GM23338 (cell line): ENCODE measurements at regions not wholly inside any gene's neighbourhood (a gene's known extent, or its start where the extent isn't known, plus 50 kb on each side); places are given as distances from the start of the nearest gene placed in this dataset.
A peak's percentile ranks its signal among the peaks of the same experiment; 100 is the strongest.
"Not testable (repeated sequence)": the region's sequence is repeated elsewhere in the genome, so short reads cannot be mapped to it uniquely, and the experiment has no call there.

Experiments
- ATAC-seq: fragments of 200-7000 bp; cut with Tn5 transposase; 3 replicates; pipeline ENCODE4 v1.9.1; 2020
- DNase-seq: peaks from one replicate; pipeline ENCODE4 v3.0.0-alpha.2; 2015; ENCODE audit warnings: low spot score
- H2AFZ ChIP-seq: fragments of 200-600 bp; sonication (generic); 2 replicates; pipeline ENCODE4 v1.8.0; 2016; ENCODE audit warnings: antibody characterized with exemption, mild to moderate bottlenecking, moderate library complexity
- H3F3A ChIP-seq: fragments of 200-600 bp; sonication (generic); replicated peaks from 2 replicates; pipeline ENCODE4 v1.8.0; 2017; ENCODE audit warnings: antibody characterized with exemption, mixed run types, low read depth
- H3K27ac ChIP-seq: fragments of 200-600 bp; sonication (generic); 2 replicates; pipeline ENCODE4 v1.6.1; 2016; ENCODE audit warnings: low read depth
- H3K27me3 ChIP-seq: fragments of 200-600 bp; sonication (generic); 2 replicates; pipeline ENCODE4 v1.8.0; 2016; ENCODE audit warnings: mild to moderate bottlenecking, mixed run types, moderate library complexity; ENCODE audit not compliant: insufficient read depth
- H3K36me3 ChIP-seq: fragments of 200-600 bp; sonication (generic); 2 replicates; pipeline ENCODE4 v1.8.0; 2016; ENCODE audit warnings: mild to moderate bottlenecking; ENCODE audit not compliant: insufficient read depth
- H3K4me1 ChIP-seq: fragments of 200-600 bp; sonication (generic); 2 replicates; pipeline ENCODE4 v1.8.0; 2016; ENCODE audit warnings: mild to moderate bottlenecking, moderate library complexity; ENCODE audit not compliant: insufficient read depth
- H3K4me2 ChIP-seq: fragments of 200-600 bp; sonication (generic); 2 replicates; pipeline ENCODE4 v1.7.1; 2017; ENCODE audit warnings: mixed run types
- H3K4me3 ChIP-seq: fragments of 200-600 bp; sonication (generic); 2 replicates; pipeline ENCODE4 v1.6.1; 2016; ENCODE audit warnings: mixed run types
- H3K79me2 ChIP-seq: fragments of 200-600 bp; sonication (generic); replicated peaks from 2 replicates; pipeline ENCODE4 v1.8.0; 2017; ENCODE audit warnings: mild to moderate bottlenecking; ENCODE audit not compliant: insufficient read depth
- H3K9me2 ChIP-seq: fragments of 200-600 bp; sonication (generic); 2 replicates; pipeline ENCODE4 v1.8.0; 2017; ENCODE audit not compliant: insufficient read depth
- H4K20me1 ChIP-seq: fragments of 200-600 bp; sonication (generic); replicated peaks from 2 replicates; pipeline ENCODE4 v1.8.0; 2017; ENCODE audit warnings: mild to moderate bottlenecking; ENCODE audit not compliant: insufficient read depth
- H3K27ac Mint-ChIP-seq: 2 replicates; pipeline ENCODE4 v1.8.0; 2020; ENCODE audit warnings: inconsistent platforms, mild to moderate bottlenecking, moderate library complexity, mixed read lengths
- H3K27me3 Mint-ChIP-seq: 3 replicates; pipeline ENCODE4 v1.8.0; 2022; ENCODE audit warnings: low read depth, mild to moderate bottlenecking, moderate library complexity, mixed read lengths, inconsistent platforms; ENCODE audit not compliant: insufficient read depth, poor library complexity
- H3K36me3 Mint-ChIP-seq: 3 replicates; pipeline ENCODE4 v1.8.0; 2021; ENCODE audit warnings: low read depth, mild to moderate bottlenecking, inconsistent platforms, moderate library complexity, mixed read lengths
- H3K4me1 Mint-ChIP-seq: 3 replicates; pipeline ENCODE4 v1.8.0; 2020; ENCODE audit warnings: mild to moderate bottlenecking, inconsistent platforms, mixed read lengths
- H3K4me3 Mint-ChIP-seq: 3 replicates; pipeline ENCODE4 v1.8.0; 2021; ENCODE audit warnings: moderate library complexity, mild to moderate bottlenecking, inconsistent platforms, mixed read lengths
- H3K9me3 Mint-ChIP-seq: 3 replicates; pipeline ENCODE4 v1.8.0; 2020; ENCODE audit warnings: moderate library complexity, mild to moderate bottlenecking, inconsistent platforms, mixed read lengths
- NANOG ChIP-seq: IDR thresholded peaks from 2 replicates; pipeline ENCODE4 v1.6.1; 2016; ENCODE audit warnings: antibody characterized with exemption, borderline replicate concordance
- POLR2AphosphoS5 ChIP-seq: IDR thresholded peaks from 2 replicates; pipeline ENCODE4 v1.6.1; 2016; ENCODE audit warnings: antibody characterized with exemption, low read depth

GRCh38 chr6:93835451-93836145, 416.2 kb upstream of the EPHA7 start:
- H3K27ac Mint-ChIP-seq = peak overlapping the region; percentile 99
- peaks cover 26% of the 10 kb centered on the region for H3K27me3 Mint-ChIP-seq
- H3K4me2 ChIP-seq = peak overlapping the region; percentile 25

GRCh38 chr6:93835026-93835425, 415.7 kb upstream of the EPHA7 start:
- peak overlapping the region; percentile 89 for H3K27ac ChIP-seq
- H3K9me3 Mint-ChIP-seq = peaks cover 20% of the 10 kb centered on the region
- not testable (repeated sequence) for DNase-seq, H3F3A ChIP-seq, H3K27me3 ChIP-seq, H2AFZ ChIP-seq, ATAC-seq, H3K9me2 ChIP-seq, H3K36me3 ChIP-seq, H4K20me1 ChIP-seq
- H3K4me1 Mint-ChIP-seq = peaks cover 45% of the 10 kb centered on the region
- peak overlapping the region; percentile 94 for H3K4me3 Mint-ChIP-seq
- H3K27ac Mint-ChIP-seq = peak overlapping the region; percentile 99
- peak overlapping the region; percentile 91 for H3K4me2 ChIP-seq
- H3K79me2 ChIP-seq = peaks cover 41% of the 10 kb centered on the region
- H3K4me3 ChIP-seq = peak overlapping the region; percentile 93
- peaks cover 21% of the 10 kb centered on the region for H3K4me1 ChIP-seq
- peaks cover 30% of the 10 kb centered on the region for H3K27me3 Mint-ChIP-seq
- peaks cover 62% of the 10 kb centered on the region for H3K36me3 Mint-ChIP-seq

More at GRCh38 chr6:93835451-93836145, 416.2 kb upstream of the EPHA7 start:
- Histone ChIP-seq H3K79me2 (peaks cover 40% of the 10 kb centered on the region), H3K27ac (peak overlapping the region; percentile 94), H3K4me1 (peaks cover 20% of the 10 kb centered on the region), H3K4me3 (peak overlapping the region; percentile 93)
- H3K9me2 ChIP-seq, H2AFZ ChIP-seq, H4K20me1 ChIP-seq, H3F3A ChIP-seq, H3K27me3 ChIP-seq, H3K36me3 ChIP-seq: not testable (repeated sequence)
- H3K4me3 Mint-ChIP-seq = peak overlapping the region; percentile 94
- ATAC-seq = peak; percentile 80
- DNase-seq = peak; percentile 22
- TF ChIP-seq NANOG (peak; percentile 92), POLR2AphosphoS5 (peak; percentile 51)
- H3K9me3 Mint-ChIP-seq = peaks cover 20% of the 10 kb centered on the region
- H3K36me3 Mint-ChIP-seq = peaks cover 57% of the 10 kb centered on the region
- peaks cover 43% of the 10 kb centered on the region for H3K4me1 Mint-ChIP-seq

GRCh38 chr6:93833326-93833725, 414.0 kb upstream of the EPHA7 start:
- peaks cover 20% of the 10 kb centered on the region for H3K9me3 Mint-ChIP-seq
- H3K27me3 Mint-ChIP-seq = peaks cover 32% of the 10 kb centered on the region
- Histone ChIP-seq H3K4me1 (peaks cover 29% of the 10 kb centered on the region), H3K36me3 (peaks cover 16% of the 10 kb centered on the region), H3K79me2 (peaks cover 41% of the 10 kb centered on the region), H3K4me2 (peak overlapping the region; percentile 91; the same call in 1 of the 2 replicates), H3K4me3 (peak overlapping the region; percentile 93)
- H3K36me3 Mint-ChIP-seq = peaks cover 76% of the 10 kb centered on the region
- H3K27me3 ChIP-seq, H4K20me1 ChIP-seq, ATAC-seq, H3F3A ChIP-seq, H2AFZ ChIP-seq, H3K9me2 ChIP-seq, DNase-seq, H3K27ac ChIP-seq: not testable (repeated sequence)
- peak overlapping the region; percentile 94 for H3K4me3 Mint-ChIP-seq
- peak overlapping the region; percentile 99 for H3K27ac Mint-ChIP-seq
- H3K4me1 Mint-ChIP-seq = peaks cover 54% of the 10 kb centered on the region

- H3K36me3 Mint-ChIP-seq = peaks cover 87% of the 10 kb centered on the region
- peaks cover 39% of the 10 kb centered on the region for H3K4me1 Mint-ChIP-seq
- not testable (repeated sequence) for DNase-seq, H3K9me2 ChIP-seq, H2AFZ ChIP-seq, H4K20me1 ChIP-seq, H3K27me3 ChIP-seq
- Histone ChIP-seq H3K79me2 (peaks cover 16% of the 10 kb centered on the region), H3F3A (peaks cover 20% of the 10 kb centered on the region), H3K4me2 (peak overlapping the region; percentile 74), H3K4me1 (peaks cover 10% of the 10 kb centered on the region), H3K4me3 (peak overlapping the region; percentile 37; the same call in 1 of the 2 replicates), H3K36me3 (peaks cover 16% of the 10 kb centered on the region), H3K27ac (peak overlapping the region; percentile 99)
- peak; percentile 30; the same call in 1 of the 2 replicates for TF ChIP-seq POLR2AphosphoS5
- peak; percentile 28; the same call in 2 of the 3 replicates for ATAC-seq
- H3K9me3 Mint-ChIP-seq = peaks cover 11% of the 10 kb centered on the region
- peak overlapping the region; percentile 93 for H3K27ac Mint-ChIP-seq
- H3K27me3 Mint-ChIP-seq = peaks cover 35% of the 10 kb centered on the region
- H3K4me3 Mint-ChIP-seq = peak overlapping the region; percentile 59
Measured at GRCh38 chr6:93829757-93830156, 410.4 kb upstream of the EPHA7 start.
